ENCODE measurements at regions not wholly inside any gene's neighbourhood (a gene's known extent, or its start where the extent isn't known, plus 50 kb on each side); places are given as distances from the start of the nearest gene placed in this dataset.

GRCh38 chr4:181737744-181738143, 505.5 kb upstream of the TENM3 start:
- no peak for TF ChIP-seq POLR2AphosphoS5 (IDR thresholded peaks at IDR 0.05; ENCODE audit: low read depth, low read length)
- no peak for TF ChIP-seq TAF1 (IDR thresholded peaks at IDR 0.05; ENCODE audit: borderline replicate concordance, low read depth, low read length)
